WERI-Rb-1 (cell line): ENCODE measurements at regions not wholly inside any gene's neighbourhood (a gene's known extent, or its start where the extent isn't known, plus 50 kb on each side); places are given as distances from the start of the nearest gene placed in this dataset.

Experiments
- DNase-seq: peaks from one replicate; pipeline ENCODE4 v3.0.0-alpha.2; 2020
- H3K27ac ChIP-seq: fragments of 250-450 bp; sonication (Bioruptor Pico); 2 replicates; pipeline ENCODE4 v1.5.1; 2020; ENCODE audit warnings: mild to moderate bottlenecking, moderate library complexity
- H3K27me3 ChIP-seq: fragments of 250-450 bp; sonication (Bioruptor Pico); 2 replicates; pipeline ENCODE4 v1.5.1; 2021; ENCODE audit warnings: mild to moderate bottlenecking, low read depth, moderate library complexity; ENCODE audit not compliant: insufficient read depth, severe bottlenecking
- H3K36me3 ChIP-seq: fragments of 250-450 bp; sonication (Bioruptor Pico); 2 replicates; pipeline ENCODE4 v1.5.1; 2020; ENCODE audit warnings: mild to moderate bottlenecking, moderate library complexity
- H3K4me3 ChIP-seq: 2 replicates; pipeline ENCODE4 v1.5.1; 2011; ENCODE audit warnings: low read depth, mild to moderate bottlenecking, control low read depth, low read length
- H3K9me3 ChIP-seq: fragments of 250-450 bp; sonication (Bioruptor Pico); 2 replicates; pipeline ENCODE4 v1.5.1; 2021; ENCODE audit warnings: mild to moderate bottlenecking, moderate library complexity; ENCODE audit not compliant: severe bottlenecking
- CTCF ChIP-seq: IDR thresholded peaks from 2 replicates; pipeline ENCODE4 v1.5.1; 2011; ENCODE audit warnings: low read depth, mild to moderate bottlenecking, control low read depth, inconsistent platforms, low read length

DNA sequence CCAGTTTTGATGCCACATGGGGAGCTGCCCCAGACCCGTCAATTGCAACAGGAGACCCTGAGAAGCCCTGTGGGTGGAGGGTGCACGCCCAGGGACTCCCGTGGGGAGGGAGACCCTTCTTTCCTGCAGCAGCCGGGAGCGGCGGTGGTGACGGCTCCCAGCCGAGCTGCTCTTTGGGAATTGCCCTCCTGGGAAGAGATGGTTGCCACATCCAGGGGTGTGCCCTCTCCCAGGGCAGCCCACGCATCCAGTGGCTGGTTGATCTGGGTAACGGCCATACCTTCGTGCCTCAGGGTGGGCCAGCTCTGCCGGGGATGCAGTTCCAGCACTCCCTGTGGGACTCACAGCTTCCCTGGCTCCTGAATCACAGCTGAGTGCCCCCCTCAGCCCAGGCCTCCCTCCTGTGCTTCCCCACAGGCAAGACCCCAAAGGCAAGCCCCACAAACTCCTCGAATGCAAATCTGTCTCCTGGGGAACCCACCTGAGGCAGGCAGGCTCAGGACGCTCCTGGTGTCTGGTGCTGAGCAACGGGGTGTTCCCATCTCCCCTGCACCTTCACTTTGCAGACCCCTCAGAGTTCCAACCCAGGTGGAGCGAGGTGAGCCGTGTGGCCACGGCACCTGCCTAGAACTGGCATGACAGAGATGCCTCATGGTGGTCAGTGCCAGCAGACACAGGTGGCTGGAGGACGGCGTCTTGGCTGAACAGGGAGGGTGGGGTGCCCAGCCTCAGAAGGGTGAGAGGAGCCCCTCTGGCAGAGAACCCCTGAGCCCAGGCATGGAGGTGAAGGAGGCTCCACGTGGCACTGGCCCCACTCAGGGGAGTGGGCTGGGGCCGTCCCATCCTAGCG lies 1027.4 kb downstream of the BRD1 start:
- H3K27me3 ChIP-seq: no peaks in the 10 kb centered on the region
- no peak for TF ChIP-seq CTCF
- no peak overlapping the region for H3K27ac ChIP-seq
- no peaks in the 10 kb centered on the region for H3K36me3 ChIP-seq
- H3K9me3 ChIP-seq: no peaks in the 10 kb centered on the region
- no peak for DNase-seq
- H3K4me3 ChIP-seq: no peak overlapping the region

- H3K36me3 ChIP-seq: no peaks in the 10 kb centered on the region
- no peaks in the 10 kb centered on the region for H3K27me3 ChIP-seq
- H3K4me3 ChIP-seq: no peak overlapping the region
- no peaks in the 10 kb centered on the region for H3K9me3 ChIP-seq
- no peak for TF ChIP-seq CTCF
- DNase-seq: no peak
- H3K27ac ChIP-seq: no peak overlapping the region
Measured at GRCh38 chr22:48799227-48799970, 1028.3 kb downstream of the BRD1 start.

DNA sequence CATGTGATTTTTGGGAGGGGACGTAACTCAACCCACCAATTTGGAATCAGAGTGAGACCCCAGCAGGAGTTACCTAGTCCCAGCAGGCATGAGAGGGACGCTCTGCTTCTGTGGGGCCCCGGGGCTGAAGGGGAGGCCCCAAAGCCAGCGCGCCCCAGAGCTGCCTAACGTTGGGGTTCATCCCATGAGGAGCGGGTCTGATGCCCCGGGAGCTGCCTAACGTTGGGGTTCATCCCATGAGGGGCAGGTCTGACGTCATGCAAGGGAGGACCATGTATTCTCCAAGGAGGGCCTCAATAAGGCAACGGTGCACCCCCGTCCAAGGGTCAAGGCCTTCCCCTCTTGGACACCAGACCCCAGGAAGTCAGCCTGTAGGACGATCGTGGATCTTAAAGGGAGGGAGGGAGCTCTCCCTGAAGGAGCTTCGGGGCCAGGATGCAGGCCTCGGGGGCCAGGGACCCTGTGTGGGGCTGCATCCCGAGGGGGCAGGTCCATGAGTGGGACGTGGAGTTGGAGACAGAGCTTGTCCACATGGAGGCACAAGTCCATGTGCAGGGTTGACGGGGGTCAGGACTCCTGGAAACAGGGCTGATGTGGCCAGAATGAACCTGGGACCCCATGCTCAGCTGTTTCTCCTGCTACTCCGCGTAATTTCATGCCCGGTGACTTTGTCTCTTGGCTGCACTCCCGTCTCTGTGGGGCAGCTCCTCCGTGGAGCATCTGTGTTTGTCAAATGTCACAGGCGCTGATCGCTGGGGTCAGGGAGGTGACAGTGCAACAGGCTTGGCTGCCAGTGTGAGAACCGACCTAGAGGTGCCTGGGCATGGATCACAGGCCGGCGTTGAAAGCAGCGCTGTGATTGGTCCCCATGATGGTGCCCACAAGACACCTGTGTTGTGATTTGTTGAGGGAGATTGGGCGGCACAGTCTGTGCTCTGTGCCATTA lies 1029.1 kb downstream of the BRD1 start:
- Histone ChIP-seq H3K9me3 (no peaks in the 10 kb centered on the region), H3K27ac (no peak overlapping the region), H3K27me3 (no peaks in the 10 kb centered on the region), H3K4me3 (no peak overlapping the region), H3K36me3 (no peaks in the 10 kb centered on the region)
- no peak for DNase-seq
- TF ChIP-seq CTCF: no peak

GRCh38 chr22:48797731-48798130 lies 1029.9 kb downstream of the BRD1 start:
- Histone ChIP-seq H3K27me3 (no peaks in the 10 kb centered on the region), H3K4me3 (no peak overlapping the region), H3K9me3 (no peaks in the 10 kb centered on the region), H3K36me3 (no peaks in the 10 kb centered on the region), H3K27ac (no peak overlapping the region)
- no peak for DNase-seq
- TF ChIP-seq CTCF: no peak

DNA sequence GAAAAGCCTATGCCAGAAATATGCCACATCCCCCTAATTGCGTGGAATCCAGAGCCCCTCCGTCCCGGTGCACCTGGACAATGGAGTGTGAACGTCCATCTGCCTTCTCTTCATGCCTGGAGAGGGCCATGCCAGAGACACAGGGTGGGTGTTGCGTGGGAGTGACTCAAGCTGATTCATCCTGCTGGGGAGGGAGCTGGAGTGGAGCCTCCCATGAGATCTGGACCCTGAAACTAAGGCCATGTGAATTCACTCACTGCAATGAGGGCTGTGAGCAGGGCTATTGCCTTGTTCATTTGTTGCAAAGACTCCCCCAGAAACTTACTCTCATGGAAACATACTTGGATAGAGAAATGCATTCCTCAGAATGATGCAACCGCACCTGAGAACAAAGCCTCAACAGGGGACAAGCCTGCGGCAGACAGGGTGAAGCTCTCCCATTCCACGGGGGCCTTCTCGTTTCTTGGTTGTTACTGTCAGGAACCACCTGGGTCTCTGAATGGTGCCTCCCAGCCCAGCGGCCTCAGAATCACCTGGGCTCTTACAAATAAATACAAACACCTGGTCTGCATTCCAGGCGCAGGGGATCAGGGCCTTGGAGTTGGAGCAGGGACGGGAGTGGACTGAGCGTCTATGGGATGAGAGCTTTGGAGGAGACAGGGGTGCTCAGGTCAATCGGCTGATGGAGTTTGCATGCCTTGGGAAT lies 1031.2 kb downstream of the BRD1 start:
- Histone ChIP-seq H3K9me3 (no peaks in the 10 kb centered on the region), H3K27me3 (no peaks in the 10 kb centered on the region), H3K4me3 (no peak overlapping the region), H3K36me3 (no peaks in the 10 kb centered on the region), H3K27ac (no peak overlapping the region)
- DNase-seq: no peak
- TF ChIP-seq CTCF: no peak
